ENCODE measurements at regions not wholly inside any gene's neighbourhood (a gene's known extent, or its start where the extent isn't known, plus 50 kb on each side); places are given as distances from the start of the nearest gene placed in this dataset.

- TF ChIP-seq CTCF (conservative IDR thresholded peaks at IDR 0.05) (no peak), EZH2 (IDR thresholded peaks at IDR 0.05; ENCODE audit: low read depth) (no peak)
Measured at GRCh38 chr9:16358751-16359150, 511.7 kb downstream of the BNC2 start.
